Uterus (tissue), 3 donors: ENCODE measurements at regions not wholly inside any gene's neighbourhood (a gene's known extent, or its start where the extent isn't known, plus 50 kb on each side); places are given as distances from the start of the nearest gene placed in this dataset.

Experiments
- DNase-seq, 2 donors: peaks; one replicate each; pipeline ENCODE4 v3.0.0-alpha.2; 2019 to 2020
- H3K27ac ChIP-seq, 2 donors: fragments of 200-600 bp; sonication (generic); 1 replicate in 1 of 2; 2 replicates in 1 of 2; pipeline ENCODE4 v1.5.1; 2016 to 2018
- H3K27me3 ChIP-seq, 2 donors: fragments of 200-600 bp; sonication (generic); one replicate each; pipeline ENCODE4 v1.5.1; 2018 to 2019; ENCODE audit warnings: control low read depth in 1 of 2
- H3K36me3 ChIP-seq, 2 donors: fragments of 200-600 bp; sonication (generic); one replicate each; pipeline ENCODE4 v1.5.1; 2019; ENCODE audit warnings: control low read depth in 1 of 2
- H3K4me1 ChIP-seq, 2 donors: fragments of 200-600 bp; sonication (generic); one replicate each; pipeline ENCODE4 v1.5.1; 2018 to 2019; ENCODE audit warnings: control low read depth in 1 of 2
- H3K4me3 ChIP-seq, 2 donors: fragments of 200-600 bp; sonication (generic); 1 replicate in 1 of 2; 2 replicates in 1 of 2; pipeline ENCODE4 v1.5.1; 2018 to 2019; ENCODE audit warnings: mild to moderate bottlenecking in 1 of 2
- H3K9me3 ChIP-seq, 2 donors: fragments of 200-600 bp; sonication (generic); one replicate each; pipeline ENCODE4 v1.5.1; 2019; ENCODE audit warnings: control low read depth in 1 of 2
- POLR2A ChIP-seq, 2 donors: fragments of 450-650 bp; IDR thresholded peaks; one replicate each; pipeline ENCODE4 v1.6.1; 2016; ENCODE audit warnings: antibody characterized with exemption in 2 of 2, mild to moderate bottlenecking in 1 of 2, moderate library complexity in 1 of 2
- intact Hi-C: fragments of 100-400 bp; cut with DNase I; formaldehyde crosslinking; loops from one replicate; pipeline ENCODE4 v1.15.1; 2023; ENCODE audit warnings: low total_unique reads
- TF ChIP-seq, protein P1 (sequence below), 4 experiments: fragments of 200-600 bp in 2 of 4; fragments of 450-650 bp in 2 of 4; sonication (generic) in 2 of 4; IDR thresholded peaks; one replicate each; pipeline ENCODE4 v1.5.1; 2016 to 2019; ENCODE audit warnings: antibody characterized with exemption in 4 of 4, mild to moderate bottlenecking in 2 of 4, moderate library complexity in 1 of 4
- donor health status: DM: yes; HTN: yes; CAD: no.

DNA sequence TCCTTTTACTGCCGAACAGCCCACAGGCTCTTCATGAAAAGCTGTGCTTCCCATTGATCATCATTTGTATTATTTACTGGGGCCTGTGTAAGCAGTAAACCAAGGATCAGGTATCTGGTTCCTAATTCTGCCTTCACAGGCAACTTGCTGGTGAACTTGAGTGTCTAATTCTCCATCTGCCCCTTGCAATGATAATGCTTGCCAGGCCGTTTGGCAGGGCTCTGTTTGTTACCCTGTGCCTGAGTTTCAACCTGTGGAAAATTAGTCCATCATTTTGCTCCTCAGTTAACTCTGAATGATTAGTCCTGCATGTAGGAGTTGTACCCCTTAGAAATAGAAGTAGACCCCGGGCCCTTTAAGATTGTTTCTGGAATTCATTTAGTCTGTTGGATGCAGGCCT, 298.4 kb upstream of the CADM1 start:
- Histone ChIP-seq H3K4me3 (no peak overlapping the region), H3K27ac (no peak overlapping the region), H3K27me3 (no peaks in the 10 kb centered on the region), H3K36me3 (no peaks in the 10 kb centered on the region), H3K4me1 (no peaks in the 10 kb centered on the region), H3K9me3 (no peaks in the 10 kb centered on the region)
- no peak for DNase-seq
- TF ChIP-seq, protein P1, sequence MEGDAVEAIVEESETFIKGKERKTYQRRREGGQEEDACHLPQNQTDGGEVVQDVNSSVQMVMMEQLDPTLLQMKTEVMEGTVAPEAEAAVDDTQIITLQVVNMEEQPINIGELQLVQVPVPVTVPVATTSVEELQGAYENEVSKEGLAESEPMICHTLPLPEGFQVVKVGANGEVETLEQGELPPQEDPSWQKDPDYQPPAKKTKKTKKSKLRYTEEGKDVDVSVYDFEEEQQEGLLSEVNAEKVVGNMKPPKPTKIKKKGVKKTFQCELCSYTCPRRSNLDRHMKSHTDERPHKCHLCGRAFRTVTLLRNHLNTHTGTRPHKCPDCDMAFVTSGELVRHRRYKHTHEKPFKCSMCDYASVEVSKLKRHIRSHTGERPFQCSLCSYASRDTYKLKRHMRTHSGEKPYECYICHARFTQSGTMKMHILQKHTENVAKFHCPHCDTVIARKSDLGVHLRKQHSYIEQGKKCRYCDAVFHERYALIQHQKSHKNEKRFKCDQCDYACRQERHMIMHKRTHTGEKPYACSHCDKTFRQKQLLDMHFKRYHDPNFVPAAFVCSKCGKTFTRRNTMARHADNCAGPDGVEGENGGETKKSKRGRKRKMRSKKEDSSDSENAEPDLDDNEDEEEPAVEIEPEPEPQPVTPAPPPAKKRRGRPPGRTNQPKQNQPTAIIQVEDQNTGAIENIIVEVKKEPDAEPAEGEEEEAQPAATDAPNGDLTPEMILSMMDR (IDR thresholded peaks at IDR 0.05), result no peak
- no peak for TF ChIP-seq POLR2A (IDR thresholded peaks at IDR 0.05)
- intact Hi-C loops, result no loop called here

DNA sequence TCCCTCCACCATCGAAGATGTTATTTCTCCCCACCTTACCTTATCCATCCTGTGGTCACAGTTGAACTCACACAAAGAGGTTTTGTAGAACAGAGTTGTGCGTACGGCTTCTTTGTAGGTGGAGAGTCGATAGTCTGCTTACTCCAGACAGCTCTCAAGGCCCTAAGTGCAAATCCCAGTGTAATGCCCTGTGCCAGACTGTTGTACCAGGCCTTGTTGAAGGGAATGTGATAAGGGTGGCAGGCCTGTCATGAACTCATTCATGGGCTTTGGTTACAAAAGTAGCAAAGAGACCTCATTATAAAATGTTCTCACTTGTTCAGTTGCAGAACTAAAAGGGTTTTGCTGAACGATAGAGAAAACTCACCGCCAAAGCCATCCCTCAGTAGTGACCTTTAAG, 288.7 kb upstream of the CADM1 start:
- intact Hi-C loops, result no loop called here

DNA sequence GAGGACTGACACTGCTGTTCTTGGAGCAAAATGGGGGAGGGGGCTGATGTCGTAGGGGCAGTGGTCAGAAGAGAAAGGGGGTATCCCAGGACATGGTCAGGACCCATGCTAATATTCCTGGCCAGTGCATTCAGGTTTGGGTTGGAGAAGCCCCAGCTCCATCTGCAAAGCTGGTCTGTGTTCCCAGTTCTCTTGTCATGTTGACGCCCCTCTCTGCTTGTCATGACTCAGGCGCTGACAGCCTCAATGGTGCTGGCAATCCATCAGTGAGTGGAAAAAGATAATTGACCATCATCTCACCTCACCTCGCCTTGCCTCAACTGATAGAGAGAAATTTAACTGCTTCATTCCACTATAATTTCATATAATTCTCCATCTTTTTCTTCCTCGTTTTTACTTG, 283.1 kb upstream of the CADM1 start:
- H3K27ac ChIP-seq, result no peak overlapping the region
- H3K27me3 ChIP-seq, result no peaks in the 10 kb centered on the region
- TF ChIP-seq, protein P1 (IDR thresholded peaks at IDR 0.05), result no peak
- TF ChIP-seq POLR2A (IDR thresholded peaks at IDR 0.05), result no peak
- H3K4me1 ChIP-seq, result no peaks in the 10 kb centered on the region
- no peaks in the 10 kb centered on the region for H3K36me3 ChIP-seq
- no peaks in the 10 kb centered on the region for H3K9me3 ChIP-seq
- no peak overlapping the region for H3K4me3 ChIP-seq
- DNase-seq, result no peak
- intact Hi-C loops, result no loop called here

More for the DNA sequence above, 288.7 kb upstream of the CADM1 start:
- no peak for DNase-seq
- no peak overlapping the region for H3K4me3 ChIP-seq
- H3K27ac ChIP-seq, result no peak overlapping the region
- no peaks in the 10 kb centered on the region for H3K27me3 ChIP-seq
- H3K4me1 ChIP-seq, result no peaks in the 10 kb centered on the region
- no peaks in the 10 kb centered on the region for H3K36me3 ChIP-seq
- H3K9me3 ChIP-seq, result no peaks in the 10 kb centered on the region
- TF ChIP-seq POLR2A (IDR thresholded peaks at IDR 0.05), result no peak
- TF ChIP-seq, protein P1 (IDR thresholded peaks at IDR 0.05), result no peak

- Histone ChIP-seq H3K4me1 (no peaks in the 10 kb centered on the region), H3K27ac (no peak overlapping the region), H3K9me3 (no peaks in the 10 kb centered on the region), H3K4me3 (no peak overlapping the region), H3K36me3 (no peaks in the 10 kb centered on the region), H3K27me3 (no peaks in the 10 kb centered on the region)
- TF ChIP-seq POLR2A (IDR thresholded peaks at IDR 0.05), result no peak
- TF ChIP-seq, protein P1 (IDR thresholded peaks at IDR 0.05), result no peak
- DNase-seq, result peak in 1 of 2 donors; percentile 35
- intact Hi-C loops, result no loop called here
Measured at GRCh38 chr11:115784796-115785521, 280.7 kb upstream of the CADM1 start.

DNA sequence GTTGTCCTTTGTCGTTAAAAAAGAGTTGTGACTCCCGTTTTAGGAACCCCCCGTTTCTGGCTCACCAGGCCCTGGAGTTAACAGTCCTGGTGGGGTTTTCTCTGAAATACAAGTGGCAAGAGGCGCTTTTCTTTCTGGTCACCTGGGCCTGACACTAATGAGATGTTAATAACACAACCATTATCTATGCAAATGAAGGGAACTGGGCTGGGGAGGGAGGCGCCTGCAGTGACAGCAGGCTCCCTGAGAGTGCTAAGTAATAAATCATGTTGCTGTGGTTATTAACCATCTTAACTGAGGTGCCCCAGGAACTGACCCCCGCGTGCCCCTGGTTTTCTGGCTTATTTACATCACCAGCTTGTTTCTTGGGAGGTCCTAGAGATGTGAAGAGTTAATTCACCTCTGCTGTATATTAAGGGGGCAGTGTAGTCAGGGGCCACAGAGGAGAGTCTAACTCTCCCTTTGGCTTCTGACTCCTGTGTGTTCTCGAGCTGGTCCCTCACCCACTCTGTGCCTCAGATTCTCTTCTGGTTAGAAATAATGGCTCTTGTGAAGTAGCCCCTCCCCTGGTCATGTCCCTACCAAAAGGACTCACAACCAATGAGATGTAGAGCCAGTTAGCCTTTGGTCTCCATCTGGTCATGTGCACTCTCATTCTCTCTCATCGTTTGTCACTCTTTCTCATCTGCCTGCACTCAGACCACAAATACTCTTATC, 276.6 kb upstream of the CADM1 start:
- no peak for DNase-seq
- no peak overlapping the region for H3K27ac ChIP-seq
- no peak for TF ChIP-seq POLR2A (IDR thresholded peaks at IDR 0.05)
- TF ChIP-seq, protein P1 (IDR thresholded peaks at IDR 0.05), result no peak
- H3K36me3 ChIP-seq, result no peaks in the 10 kb centered on the region
- no peaks in the 10 kb centered on the region for H3K9me3 ChIP-seq
- intact Hi-C loops, result no loop called here
- H3K27me3 ChIP-seq, result no peaks in the 10 kb centered on the region
- H3K4me3 ChIP-seq, result no peak overlapping the region
- no peaks in the 10 kb centered on the region for H3K4me1 ChIP-seq
